Upper lobe of left lung (tissue), 6 donors: ENCODE measurements at regions not wholly inside any gene's neighbourhood (a gene's known extent, or its start where the extent isn't known, plus 50 kb on each side); places are given as distances from the start of the nearest gene placed in this dataset.

Experiments used
- ATAC-seq, 2 donors: fragments of 200-7000 bp; cut with Tn5 transposase; one replicate each; pipeline ENCODE4 v1.9.1; 2022; ENCODE audit warnings: mild to moderate bottlenecking in 2 of 2, moderate library complexity in 2 of 2; ENCODE audit not compliant: low FRiP score in 2 of 2
- DNase-seq, 2 donors: peaks; one replicate each; pipeline ENCODE4 v3.0.0-alpha.2; 2019 to 2020
- H3K27ac ChIP-seq, 4 donors: fragments of 200-600 bp; sonication (generic); one replicate each; pipeline ENCODE4 v1.5.1; 2016 to 2019
- H3K27me3 ChIP-seq, 4 donors: fragments of 200-600 bp; sonication (generic); one replicate each; pipeline ENCODE4 v1.5.1; 2017 to 2019
- H3K36me3 ChIP-seq, 4 donors: fragments of 200-600 bp; sonication (generic); one replicate each; pipeline ENCODE4 v1.5.1; 2016 to 2019
- H3K4me1 ChIP-seq, 4 donors: fragments of 200-600 bp; sonication (generic); one replicate each; pipeline ENCODE4 v1.5.1; 2018 to 2019
- H3K4me3 ChIP-seq, 4 donors: fragments of 200-600 bp; sonication (generic); one replicate each; pipeline ENCODE4 v1.5.1; 2017 to 2019; ENCODE audit warnings: mild to moderate bottlenecking in 2 of 4, moderate library complexity in 1 of 4
- H3K9me3 ChIP-seq, 4 donors: fragments of 200-600 bp; sonication (generic); one replicate each; pipeline ENCODE4 v1.5.1; 2018 to 2019
- CTCF ChIP-seq, 6 experiments: fragments of 450-650 bp in 4 of 6; fragments of 200-600 bp in 2 of 6; sonication (generic) in 2 of 6; IDR thresholded peaks; one replicate each; pipeline ENCODE4 v1.5.1; 2016 to 2019; ENCODE audit warnings: antibody characterized with exemption in 6 of 6
- EP300 ChIP-seq, 4 donors: sonication (generic); formaldehyde crosslinking; IDR thresholded peaks; one replicate each; pipeline ENCODE4 v1.5.1; 2017; ENCODE audit warnings: antibody characterized with exemption in 4 of 4, control low read depth in 2 of 4
- POLR2A ChIP-seq, 4 donors: fragments of 450-650 bp; IDR thresholded peaks; one replicate each; pipeline ENCODE4 v1.5.1; 2016 to 2017; ENCODE audit warnings: antibody characterized with exemption in 4 of 4, mild to moderate bottlenecking in 2 of 4
- POLR2AphosphoS5 ChIP-seq, 2 donors: sonication (generic); formaldehyde crosslinking; IDR thresholded peaks; one replicate each; pipeline ENCODE4 v1.5.1; 2017; ENCODE audit warnings: antibody characterized with exemption in 2 of 2
- WGBS, 2 donors: methylation state at CpG; one replicate each; pipeline ENCODE4 v1.1.5; 2017 to 2018; 5-methylcytosine and 5-hydroxymethylcytosine counted together
- donor health status: DM: no; HTN: no; CAD: no; lungs with moderate emphysema.
- donor health status: DM: no; HTN: yes; CAD: no; lungs with severe emphysema.

- TF ChIP-seq POLR2AphosphoS5 (IDR thresholded peaks at IDR 0.05) (no peak), CTCF (IDR thresholded peaks at IDR 0.05) (no peak), POLR2A (IDR thresholded peaks at IDR 0.05) (no peak), EP300 (IDR thresholded peaks at IDR 0.05) (no peak)
- H3K4me1 ChIP-seq: no peaks in the 10 kb centered on the region
- H3K27ac ChIP-seq: no peak overlapping the region
- DNase-seq: no peak
- no peak for ATAC-seq
- H3K4me3 ChIP-seq: no peak overlapping the region
- H3K36me3 ChIP-seq: no peaks in the 10 kb centered on the region
- H3K9me3 ChIP-seq: no peaks in the 10 kb centered on the region
- peaks cover 0 to 3% (median 0%) of the 10 kb centered on the region in 4 donors for H3K27me3 ChIP-seq
- WGBS, 2 donors: 66 to 99% methylated on average over 5 of the region's 5 CpGs
Observed at GRCh38 chrX:42089031-42089430, 165.7 kb upstream of the CASK start.

- ATAC-seq (no peak), DNase-seq (no peak)
- Histone ChIP-seq H3K27me3 (no peaks in the 10 kb centered on the region), H3K4me1 (no peaks in the 10 kb centered on the region), H3K36me3 (no peaks in the 10 kb centered on the region), H3K9me3 (no peaks in the 10 kb centered on the region), H3K27ac (no peak overlapping the region), H3K4me3 (no peak overlapping the region)
- TF ChIP-seq POLR2AphosphoS5 (IDR thresholded peaks at IDR 0.05) (no peak), POLR2A (IDR thresholded peaks at IDR 0.05) (no peak), CTCF (IDR thresholded peaks at IDR 0.05) (no peak), EP300 (IDR thresholded peaks at IDR 0.05) (no peak)
Observed at GRCh38 chrX:42087960-42088359, 164.6 kb upstream of the CASK start.

GRCh38 chrX:42085836-42086235 lies 162.5 kb upstream of the CASK start:
- Histone ChIP-seq H3K27me3 (no peaks in the 10 kb centered on the region), H3K4me3 (no peak overlapping the region), H3K36me3 (no peaks in the 10 kb centered on the region), H3K9me3 (no peaks in the 10 kb centered on the region), H3K4me1 (no peaks in the 10 kb centered on the region), H3K27ac (no peak overlapping the region)
- TF ChIP-seq CTCF (IDR thresholded peaks at IDR 0.05) (no peak), POLR2A (IDR thresholded peaks at IDR 0.05) (no peak), POLR2AphosphoS5 (IDR thresholded peaks at IDR 0.05) (no peak), EP300 (IDR thresholded peaks at IDR 0.05) (no peak)
- 55 to 83% methylated on average over 4 of the region's 4 CpGs for WGBS, 2 donors
- DNase-seq (no peak), ATAC-seq (no peak)

DNA sequence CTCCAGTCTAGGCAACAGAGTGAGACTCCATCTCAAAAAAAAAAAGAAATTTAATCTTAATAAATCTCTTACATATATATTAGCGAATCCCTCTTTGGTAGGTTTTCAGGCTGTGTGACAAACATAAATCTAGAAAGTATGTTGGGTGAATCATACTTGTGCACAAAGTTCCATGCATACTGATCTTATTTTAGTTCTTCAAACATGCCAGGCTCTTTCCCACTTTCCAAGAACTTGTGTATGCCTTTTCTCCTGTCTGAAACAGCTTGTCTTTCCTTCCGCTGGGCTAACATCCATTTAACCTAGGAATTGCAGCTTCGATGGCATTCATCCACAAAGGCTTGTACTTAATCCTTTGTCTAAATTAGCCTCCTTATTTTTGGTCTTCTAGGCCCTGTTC lies 156.6 kb upstream of the CASK start:
- no peak overlapping the region for H3K4me3 ChIP-seq
- TF ChIP-seq POLR2AphosphoS5 (IDR thresholded peaks at IDR 0.05) (no peak), CTCF (IDR thresholded peaks at IDR 0.05) (no peak), EP300 (IDR thresholded peaks at IDR 0.05) (no peak), POLR2A (IDR thresholded peaks at IDR 0.05) (no peak)
- WGBS, 2 donors: 89 to 91% methylated on average over 3 of the region's 3 CpGs
- H3K4me1 ChIP-seq: no peaks in the 10 kb centered on the region
- ATAC-seq (no peak), DNase-seq (no peak)
- no peaks in the 10 kb centered on the region for H3K27me3 ChIP-seq
- no peaks in the 10 kb centered on the region for H3K9me3 ChIP-seq
- H3K27ac ChIP-seq: no peak overlapping the region
- H3K36me3 ChIP-seq: no peaks in the 10 kb centered on the region

- Histone ChIP-seq H3K4me1 (no peaks in the 10 kb centered on the region), H3K4me3 (no peak overlapping the region), H3K36me3 (no peaks in the 10 kb centered on the region), H3K9me3 (no peaks in the 10 kb centered on the region), H3K27me3 (no peaks in the 10 kb centered on the region), H3K27ac (no peak overlapping the region)
- no peak for TF ChIP-seq POLR2AphosphoS5 (IDR thresholded peaks at IDR 0.05)
- no peak for TF ChIP-seq EP300 (IDR thresholded peaks at IDR 0.05)
- TF ChIP-seq POLR2A (IDR thresholded peaks at IDR 0.05): no peak
- TF ChIP-seq CTCF (IDR thresholded peaks at IDR 0.05): no peak
- 50 to 65% methylated on average over 1 of the region's 1 CpG for WGBS, 2 donors
- ATAC-seq (no peak), DNase-seq (no peak)
Observed at GRCh38 chrX:42077675-42078074, 154.3 kb upstream of the CASK start.
